DMS114 treated with DMSO at 0.1 percent for 48 hours (cell line): ENCODE measurements at regions not wholly inside any gene's neighbourhood (a gene's known extent, or its start where the extent isn't known, plus 50 kb on each side); places are given as distances from the start of the nearest gene placed in this dataset.
"Not testable (repeated sequence)": the region's sequence is repeated elsewhere in the genome, so short reads cannot be mapped to it uniquely, and the experiment has no call there.

Source experiments
- DNase-seq: peaks from one replicate; lab custom pipeline; 2025; ENCODE audit not compliant: unreplicated experiment; lab: John Stamatoyannopoulos, UW

DNA sequence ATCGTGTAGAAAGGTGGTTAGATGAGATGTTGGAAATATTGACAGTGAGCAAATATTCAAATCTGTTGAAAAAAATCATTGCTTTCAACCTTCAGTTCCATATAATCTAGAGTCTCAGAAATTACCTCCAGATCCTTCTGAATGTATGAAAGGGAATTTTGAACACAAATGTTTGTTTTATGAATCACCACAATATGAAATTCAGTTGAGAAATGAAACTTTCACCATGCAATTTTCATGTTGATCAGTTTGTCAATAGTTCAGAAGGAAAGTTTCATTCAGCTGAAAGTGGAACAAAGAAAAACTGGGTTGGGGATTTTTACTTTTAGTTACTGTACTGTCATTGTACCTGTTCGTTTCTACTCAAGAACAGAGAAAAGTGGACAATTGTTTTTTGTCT, 953.6 kb downstream of the SLC6A15 start:
- DNase-seq = no peak

DNA sequence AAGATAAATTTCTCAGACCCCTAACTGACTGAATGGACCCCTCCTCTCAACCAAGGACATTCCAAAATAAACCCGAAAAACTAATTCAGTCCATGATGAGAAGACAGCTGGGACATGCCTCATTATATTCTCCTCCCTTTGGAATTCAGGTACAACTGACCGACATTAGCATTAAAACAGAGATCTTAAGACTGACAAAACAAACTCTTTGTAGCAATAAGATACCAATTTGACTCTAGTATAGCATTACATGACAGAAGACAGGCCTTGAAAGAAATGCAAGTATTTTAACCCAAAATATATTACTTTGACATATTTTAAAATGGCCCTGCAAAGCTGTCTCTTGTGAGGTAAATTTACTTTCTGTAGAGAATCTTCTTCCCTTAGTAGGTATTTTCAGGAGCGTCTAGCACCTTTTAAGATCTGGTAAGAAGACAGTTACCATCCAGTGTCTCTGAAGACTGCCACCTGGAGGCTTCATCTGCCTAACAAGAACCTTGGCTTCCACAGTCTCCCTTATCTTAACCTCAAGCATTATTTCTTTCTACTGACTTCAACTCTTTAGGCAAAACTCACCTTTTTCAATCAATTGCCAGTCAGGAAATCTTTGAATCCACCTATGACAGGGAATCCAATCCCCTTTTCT, 957.5 kb downstream of the SLC6A15 start:
- no peak for DNase-seq

DNA sequence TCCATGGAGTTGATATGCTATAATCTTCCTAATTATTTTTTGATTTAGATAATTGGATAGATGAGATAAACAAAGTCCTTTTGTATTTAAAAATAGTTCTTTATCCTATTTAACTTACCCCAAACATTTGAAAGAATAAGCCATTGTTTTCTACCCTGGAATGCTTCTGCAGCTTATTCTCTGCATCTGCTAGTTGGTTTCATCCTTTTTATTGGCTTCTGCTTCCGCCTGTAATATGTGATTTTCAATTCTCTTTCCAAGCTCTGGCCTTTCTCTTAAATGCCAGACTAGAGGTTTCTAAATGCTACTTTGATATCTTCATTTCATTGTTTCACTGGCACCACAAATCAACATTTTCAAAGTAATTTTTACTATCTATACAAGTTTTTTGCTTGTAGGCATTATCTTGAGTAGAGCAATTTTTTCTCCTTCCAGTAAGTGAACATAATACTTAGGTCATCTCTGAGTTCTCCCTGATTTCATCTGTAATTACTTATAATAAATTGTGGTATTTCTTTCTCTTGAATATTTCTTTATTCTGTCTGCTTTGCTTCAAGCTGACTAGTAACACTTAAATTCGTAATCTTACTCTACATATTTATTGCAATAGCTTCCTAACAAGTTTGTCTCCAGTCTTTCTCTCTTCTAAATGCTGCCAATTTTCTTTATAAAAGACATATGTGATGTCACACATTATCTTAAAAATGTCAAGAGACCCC, 958.4 kb downstream of the SLC6A15 start:
- DNase-seq = no peak

DNA sequence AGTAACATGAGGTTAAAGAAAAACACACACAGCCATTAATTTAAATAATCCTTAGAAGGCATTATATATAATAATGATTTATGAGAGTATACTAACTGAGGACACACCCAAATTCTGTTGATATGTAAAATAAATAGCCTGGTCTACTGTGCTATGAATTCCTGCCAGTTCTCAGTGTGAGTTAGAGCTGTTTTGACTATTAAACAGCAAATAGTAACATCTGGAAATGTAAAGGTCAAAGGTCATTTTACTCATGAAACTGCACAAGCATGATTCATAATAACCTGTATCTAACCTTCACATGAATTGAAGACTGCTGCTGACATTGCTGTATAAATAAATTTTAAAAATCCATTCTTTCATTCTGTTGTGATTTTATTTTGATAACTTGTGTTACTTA, 966.7 kb downstream of the SLC6A15 start:
- no peak for DNase-seq

DNA sequence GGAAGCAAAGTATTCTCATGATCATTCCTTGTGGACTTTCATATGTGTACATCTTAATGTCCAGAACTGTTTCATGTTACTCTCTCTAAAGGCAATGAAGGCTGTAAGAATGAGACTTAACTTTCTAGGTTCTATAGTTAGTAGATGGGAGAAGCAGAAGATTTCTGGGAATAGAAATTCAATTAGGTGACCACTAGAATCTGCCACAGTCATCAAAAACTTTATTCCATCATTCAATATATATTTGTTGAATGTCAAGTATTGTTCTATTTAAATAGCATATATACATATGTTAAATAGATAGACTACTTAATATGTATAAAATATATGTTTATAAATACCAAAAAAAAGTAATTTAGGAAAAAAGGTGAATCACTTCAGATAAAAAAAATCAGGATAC, 972.9 kb downstream of the SLC6A15 start:
- no peak for DNase-seq

DNA sequence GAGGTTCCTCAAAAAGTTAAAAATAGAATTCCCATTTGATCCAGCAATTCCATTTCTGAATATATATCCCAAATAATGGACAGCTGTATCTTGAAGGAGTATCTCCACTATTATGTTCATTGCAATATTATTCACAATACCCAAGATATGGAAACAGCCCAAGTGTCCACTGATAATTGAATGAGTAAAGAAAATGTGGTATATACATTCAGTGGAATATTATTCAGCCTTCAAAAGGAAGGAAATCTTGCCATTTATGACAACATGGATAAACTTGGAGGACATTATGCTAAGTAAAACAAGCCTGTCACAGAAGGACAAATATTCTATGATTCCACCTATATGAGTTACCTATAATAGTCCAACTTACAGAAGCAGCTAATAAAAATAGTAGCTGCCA, 979.0 kb downstream of the SLC6A15 start:
- DNase-seq = no peak

DNA sequence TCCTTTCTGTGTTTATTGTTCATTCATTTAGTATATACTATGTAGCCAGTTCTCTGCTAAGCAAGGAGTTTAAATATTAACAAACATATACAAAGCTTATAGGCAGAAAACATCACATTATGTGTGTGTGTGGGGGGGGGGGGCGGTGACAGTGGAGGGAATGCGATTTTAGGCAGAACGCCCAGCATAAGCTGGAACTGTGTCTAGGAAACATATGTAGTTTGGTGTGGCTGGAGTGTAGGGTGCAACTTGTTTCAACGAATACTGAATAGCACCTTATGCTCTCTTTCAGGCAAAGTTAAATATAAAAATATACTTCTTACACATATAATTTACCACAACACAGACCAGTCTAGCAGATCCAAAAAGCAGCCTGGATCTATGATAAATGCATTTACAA, 980.6 kb downstream of the SLC6A15 start:
- no peak for DNase-seq

DNA sequence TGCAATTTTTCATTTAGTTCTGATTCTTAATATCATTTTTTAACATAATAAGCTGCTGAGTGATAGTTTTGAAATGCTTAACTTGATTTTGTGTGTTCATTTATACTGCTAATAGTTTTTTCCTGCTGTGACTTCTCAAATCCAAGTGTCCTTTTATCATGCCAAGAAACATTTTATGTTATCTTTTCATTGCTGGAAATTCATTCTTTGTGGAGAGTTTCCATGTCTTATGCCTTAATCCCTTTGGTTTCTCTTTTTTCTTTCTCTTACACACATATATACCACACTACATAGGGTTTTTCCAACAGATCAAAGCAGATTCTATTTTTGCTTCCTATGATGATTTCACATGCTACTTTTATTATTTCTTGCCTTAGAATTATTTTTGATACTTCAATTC, 981.1 kb downstream of the SLC6A15 start:
- no peak for DNase-seq

DNA sequence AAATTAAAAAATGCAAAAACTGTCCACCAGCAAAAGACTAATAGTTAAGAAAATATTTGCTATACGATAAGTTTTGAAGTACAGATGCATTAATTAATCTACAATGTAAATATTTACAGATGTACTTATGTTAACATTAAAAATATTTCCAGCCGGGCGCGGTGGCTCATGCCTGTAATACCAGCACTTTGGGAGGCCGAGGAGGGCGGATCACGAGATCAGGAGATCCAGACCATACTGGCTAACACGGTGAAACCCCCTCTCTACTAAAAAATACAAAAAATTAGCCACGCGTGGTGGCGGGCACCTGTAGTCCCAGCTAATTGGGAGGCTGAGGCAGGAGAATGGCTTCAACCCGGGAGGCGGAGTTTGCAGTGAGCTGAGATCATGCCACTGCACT, 982.8 kb downstream of the SLC6A15 start:
- not testable (repeated sequence) for DNase-seq

DNA sequence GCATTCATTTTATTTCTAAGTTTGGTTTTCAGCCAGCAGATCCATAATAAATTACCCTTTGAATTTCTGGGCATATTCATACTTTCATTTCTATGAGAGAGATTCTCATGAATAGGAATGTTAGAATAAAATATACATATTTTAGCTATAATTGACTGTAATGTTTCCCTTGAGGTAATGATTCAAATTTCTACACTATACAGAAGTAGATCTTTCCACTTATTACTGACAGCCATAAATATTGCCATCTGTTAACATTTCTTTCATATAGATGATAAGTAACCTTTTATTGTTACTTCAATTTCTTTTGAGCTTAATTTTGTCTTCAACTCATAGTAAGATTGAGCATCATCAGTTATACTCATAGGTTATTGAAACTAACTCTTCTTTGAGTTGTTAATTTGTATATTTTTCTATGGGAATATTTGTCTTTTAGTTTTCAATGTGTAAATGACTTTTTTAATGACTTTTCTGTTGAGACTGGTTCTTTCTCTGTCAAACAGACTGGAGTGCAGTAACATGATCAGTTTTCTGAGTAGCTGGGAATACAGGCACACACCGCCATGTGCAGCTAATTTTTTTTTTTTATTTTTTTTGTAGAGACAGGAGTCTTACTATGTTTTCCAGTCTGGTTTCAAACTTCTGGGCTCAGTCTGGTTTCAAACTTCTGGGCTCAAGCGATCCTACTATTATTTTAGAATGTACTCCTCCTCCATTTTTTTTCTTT, 991.6 kb downstream of the SLC6A15 start:
- no peak for DNase-seq

DNA sequence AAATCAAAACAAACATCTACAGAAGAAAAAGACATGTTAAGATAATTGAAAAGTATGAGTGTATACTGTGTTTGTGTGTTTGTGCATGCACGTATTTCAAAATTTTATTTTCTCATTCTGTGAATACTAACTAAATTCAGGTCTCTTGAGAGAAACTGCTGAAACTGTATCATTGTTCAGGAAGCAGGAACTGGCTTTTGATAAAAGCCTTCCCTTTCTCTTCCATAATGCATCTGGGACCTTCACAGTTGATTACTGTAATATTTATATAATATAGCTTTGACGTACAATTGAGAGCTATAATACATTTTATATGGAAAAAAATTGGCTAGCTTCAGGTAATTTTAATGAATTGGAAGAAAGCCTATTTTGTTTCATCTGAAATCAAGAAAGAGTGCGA, 993.5 kb downstream of the SLC6A15 start:
- DNase-seq = no peak

DNA sequence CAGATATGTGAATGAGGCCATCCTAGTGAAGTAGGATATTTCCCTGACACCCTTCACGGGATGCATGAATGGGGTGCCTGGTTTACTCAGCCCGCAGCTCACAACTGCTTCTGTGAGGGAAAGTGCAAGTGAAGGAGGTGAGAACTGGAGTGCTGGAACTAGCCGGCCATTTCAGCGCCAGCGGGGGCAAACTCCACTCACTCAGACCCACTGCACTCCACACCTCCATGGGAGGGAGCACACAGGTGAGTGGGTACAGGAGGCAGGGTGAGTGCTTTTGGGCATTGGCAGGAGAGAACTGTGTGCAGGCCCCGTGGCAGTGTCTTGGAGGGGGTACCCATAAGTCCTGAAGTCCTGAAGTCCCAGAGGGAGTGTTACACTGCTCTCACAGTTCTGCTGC, 1008.4 kb downstream of the SLC6A15 start:
- DNase-seq = no peak

DNA sequence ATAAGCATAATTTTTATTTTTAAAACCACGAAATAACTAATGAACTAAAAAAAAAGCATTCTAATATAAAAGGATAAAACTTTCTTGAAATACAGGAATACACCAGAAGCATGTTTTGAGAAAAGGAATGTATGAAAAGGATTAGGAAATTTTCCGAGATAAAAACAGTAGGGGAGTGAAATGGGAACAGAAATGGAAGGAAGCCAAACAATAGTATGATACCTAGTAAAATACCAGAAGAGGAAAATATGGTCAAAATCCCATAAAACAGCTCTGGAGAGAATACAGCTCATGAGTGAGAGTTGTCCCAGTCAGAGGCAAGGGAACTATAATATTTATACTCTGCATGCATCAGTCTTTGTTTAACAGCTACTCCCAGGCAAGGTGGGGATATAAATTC, 1016.2 kb downstream of the SLC6A15 start:
- DNase-seq = no peak

DNA sequence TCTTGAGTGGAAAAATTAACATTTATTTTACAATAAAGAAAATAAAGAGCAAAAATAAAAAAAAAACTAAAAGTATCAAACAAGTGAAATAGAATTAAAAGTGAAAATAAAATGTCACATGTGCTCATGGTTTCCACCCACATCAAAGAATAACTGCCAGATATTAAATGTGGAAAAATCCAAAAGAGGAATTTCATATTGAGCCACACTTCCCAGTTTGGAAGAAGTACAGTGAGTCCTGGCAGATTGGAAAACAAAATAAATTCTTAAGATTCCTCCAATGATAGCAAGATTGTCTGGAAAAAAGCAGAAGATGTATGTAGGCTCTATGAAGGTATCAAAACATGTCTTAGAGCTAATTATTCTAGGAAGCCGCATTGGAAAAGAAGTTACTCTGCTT, 1019.5 kb downstream of the SLC6A15 start:
- DNase-seq = no peak

DNA sequence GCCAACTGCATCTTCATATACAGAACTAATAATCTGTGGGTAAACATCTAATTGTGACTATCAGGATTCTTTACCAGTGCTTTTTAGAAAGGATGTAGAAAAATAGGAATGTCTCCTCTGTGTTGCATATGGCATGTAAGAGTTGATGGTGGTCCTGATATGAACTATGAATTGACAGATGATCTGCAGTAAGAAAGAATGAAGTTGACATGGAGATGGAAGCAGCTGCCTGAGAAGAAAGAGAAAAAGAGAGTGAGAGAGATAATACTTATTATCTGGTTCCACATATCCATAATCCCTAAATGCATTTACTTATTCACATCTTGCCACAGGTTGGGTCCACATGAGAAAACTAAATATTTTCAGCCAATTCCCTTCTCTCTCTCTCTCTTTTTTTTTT, 1022.9 kb downstream of the SLC6A15 start:
- no peak for DNase-seq

DNA sequence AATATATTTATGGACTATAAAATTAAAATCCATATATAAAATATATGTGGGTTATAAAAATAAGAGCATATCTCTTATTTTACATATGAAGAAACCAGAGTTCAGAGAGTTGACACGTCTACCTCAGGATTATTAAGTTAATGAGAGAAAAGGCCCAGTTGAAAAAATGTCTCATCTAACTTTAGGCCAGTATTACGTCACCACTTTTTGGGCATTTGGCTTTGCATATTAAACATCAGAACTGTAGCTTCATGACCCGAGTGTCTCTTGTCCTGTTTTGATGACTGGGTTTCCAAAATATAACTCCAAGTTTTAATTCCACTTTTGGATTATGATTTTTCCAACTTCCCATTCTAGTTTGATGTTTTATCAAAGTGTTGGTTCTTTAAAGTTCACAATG, 1026.1 kb downstream of the SLC6A15 start:
- DNase-seq = no peak

DNA sequence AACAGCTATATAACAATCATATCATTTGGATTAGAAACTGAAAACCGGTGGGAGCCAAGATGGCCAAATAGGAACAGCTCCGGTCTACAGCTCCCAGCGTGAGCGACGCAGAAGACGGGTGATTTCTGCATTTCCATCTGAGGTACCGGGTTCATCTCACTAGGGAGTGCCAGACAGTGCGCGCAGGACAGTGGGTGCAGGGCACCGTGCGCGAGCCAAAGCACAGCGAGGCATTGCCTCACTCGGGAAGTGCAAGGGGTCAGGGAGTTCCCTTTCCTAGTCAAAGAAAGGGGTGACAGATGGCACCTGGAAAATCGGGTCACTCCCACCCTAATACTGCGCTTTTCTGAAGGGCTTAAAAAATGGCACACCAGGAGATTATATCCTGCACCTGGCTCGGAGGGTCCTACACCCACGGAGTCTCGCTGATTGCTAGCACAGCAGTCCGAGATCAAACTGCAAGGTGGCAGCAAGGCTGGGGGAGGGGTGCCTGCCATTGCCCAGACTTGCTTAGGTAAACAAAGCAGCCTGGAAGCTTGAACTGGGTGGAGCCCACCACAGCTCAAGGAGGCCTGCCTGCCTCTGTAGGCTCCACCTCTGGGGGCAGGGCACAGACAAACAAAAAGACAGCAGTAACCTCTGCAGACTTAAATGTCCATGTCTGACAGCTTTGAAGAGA, 1041.5 kb downstream of the SLC6A15 start:
- not testable (repeated sequence) for DNase-seq

DNA sequence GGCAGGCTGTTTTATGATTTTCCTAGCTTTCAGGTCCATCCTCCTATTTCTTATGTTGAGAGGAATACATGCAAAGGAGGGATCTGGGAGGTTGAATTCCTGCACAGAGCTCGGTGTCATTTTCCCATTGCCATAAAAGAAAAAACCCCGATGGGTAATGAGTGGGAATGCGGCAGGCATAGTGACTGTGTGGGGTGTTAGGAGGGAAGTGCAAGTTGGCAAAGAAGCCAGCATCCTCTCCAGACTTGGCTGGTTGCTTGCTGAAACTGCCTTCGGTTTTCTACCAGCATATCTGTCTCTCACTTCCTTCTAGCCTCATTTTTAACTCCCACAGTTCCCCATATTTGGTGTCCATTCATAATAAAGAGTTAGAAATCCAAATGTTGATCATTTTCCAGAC, 1046.1 kb downstream of the SLC6A15 start:
- no peak for DNase-seq

DNA sequence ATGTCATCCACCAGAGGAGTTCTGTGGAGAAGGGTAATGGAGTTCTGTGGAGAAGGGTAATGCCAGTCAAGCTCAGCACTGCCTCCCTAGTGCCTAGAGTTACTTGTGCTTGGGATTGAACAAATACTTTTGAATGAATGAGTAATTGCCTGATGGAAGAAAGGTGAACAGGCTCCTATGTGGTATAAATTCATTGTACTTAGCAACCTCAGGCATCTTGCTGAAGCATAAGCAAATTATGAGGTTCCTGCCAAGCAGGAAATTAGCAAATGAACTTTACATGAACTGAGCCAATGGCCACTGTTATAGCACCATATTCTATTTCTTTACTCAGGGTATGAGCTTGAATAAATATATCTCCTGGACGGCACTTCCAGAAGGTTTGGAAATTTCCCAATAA, 1047.2 kb downstream of the SLC6A15 start:
- DNase-seq = no peak

DNA sequence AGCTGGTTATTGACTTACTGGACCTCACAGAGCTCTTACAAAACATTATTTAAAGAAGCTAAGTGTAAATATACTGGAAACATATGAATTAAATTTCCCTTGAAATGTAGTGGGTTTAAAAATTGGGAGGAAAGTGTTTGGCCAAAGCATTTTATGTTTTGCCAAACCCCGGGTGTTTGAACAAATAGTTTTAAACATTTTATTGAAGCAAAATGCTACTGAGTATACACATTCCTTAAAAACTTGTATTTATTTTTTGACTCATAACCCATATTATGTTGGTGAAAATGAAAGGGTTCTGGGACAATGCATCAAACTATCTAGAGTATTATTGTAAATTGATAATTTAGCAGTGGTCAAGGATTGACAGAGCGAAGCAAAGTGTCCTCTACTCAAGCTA, 1048.5 kb downstream of the SLC6A15 start:
- DNase-seq = no peak

DNA sequence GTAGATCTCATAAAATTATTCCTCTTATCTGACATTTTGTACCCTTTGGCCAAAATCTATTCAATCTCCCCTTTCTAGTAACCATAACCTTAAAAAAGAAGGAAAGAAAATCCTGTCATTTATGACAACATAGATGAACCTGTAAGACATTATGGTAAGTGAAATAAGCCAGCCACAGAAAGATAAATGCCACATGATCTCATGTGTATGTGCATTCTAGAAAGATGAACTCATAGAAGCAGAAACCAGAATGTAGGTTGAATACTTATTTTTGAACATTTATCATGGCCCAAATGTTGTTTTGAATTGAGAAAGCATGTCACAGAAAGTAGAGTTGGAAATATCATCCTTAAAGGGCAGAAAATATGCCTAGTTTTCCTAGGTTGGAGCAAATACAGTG, 1053.6 kb downstream of the SLC6A15 start:
- no peak for DNase-seq

DNA sequence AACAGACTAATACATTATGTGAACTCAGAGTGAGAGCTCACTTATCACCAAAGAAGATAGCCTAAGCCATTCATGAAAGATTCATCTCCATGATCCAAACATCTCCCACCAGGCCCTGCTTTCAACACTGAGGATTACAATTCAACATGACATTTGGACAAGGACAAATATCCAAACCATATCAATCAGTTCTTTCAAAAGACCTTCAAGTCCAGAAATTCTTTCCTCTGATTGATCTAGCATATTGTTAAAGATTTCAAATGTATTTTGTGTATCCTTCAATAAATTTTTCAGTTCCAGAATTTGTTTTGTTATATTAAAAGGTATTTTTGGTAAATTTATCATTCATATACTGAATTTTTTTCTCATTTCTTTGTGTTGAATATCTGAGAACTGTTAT, 1055.8 kb downstream of the SLC6A15 start:
- no peak for DNase-seq
